Gastroesophageal sphincter (tissue), 4 donors: ENCODE measurements at regions not wholly inside any gene's neighbourhood (a gene's known extent, or its start where the extent isn't known, plus 50 kb on each side); places are given as distances from the start of the nearest gene placed in this dataset.

Source experiments
- ATAC-seq: fragments of 150-250 bp; one replicate; pipeline ENCODE4 v1.9.1; 2016; ENCODE audit warnings: mild to moderate bottlenecking, moderate library complexity
- H3K27ac ChIP-seq, 4 donors: fragments of 200-600 bp; sonication (generic) in 3 of 4; 1 replicate in 3 of 4; 2 replicates in 1 of 4; pipeline ENCODE4 v1.5.1; 2016 to 2019
- H3K27me3 ChIP-seq: fragments of 200-600 bp; sonication (generic); one replicate; pipeline ENCODE4 v1.5.1; 2019
- H3K36me3 ChIP-seq, 2 donors: fragments of 200-600 bp; sonication (generic); one replicate each; pipeline ENCODE4 v1.5.1; 2019; ENCODE audit warnings: control low read depth in 1 of 2
- H3K4me1 ChIP-seq, 3 donors: fragments of 200-600 bp; sonication (generic); 1 replicate in 2 of 3; 2 replicates in 1 of 3; pipeline ENCODE4 v1.5.1; 2016 to 2019; ENCODE audit warnings: control low read depth in 2 of 3
- H3K4me3 ChIP-seq, 2 donors: fragments of 200-600 bp; sonication (generic); one replicate each; pipeline ENCODE4 v1.5.1; 2019; ENCODE audit warnings: mild to moderate bottlenecking in 1 of 2, moderate library complexity in 1 of 2
- H3K9me3 ChIP-seq, 3 donors: fragments of 200-600 bp; sonication (generic); one replicate each; pipeline ENCODE4 v1.5.1; 2017 to 2019; ENCODE audit warnings: control low read depth in 2 of 3
- CTCF ChIP-seq, 4 experiments: fragments of 200-600 bp in 2 of 4; fragments of 450-650 bp in 2 of 4; sonication (generic) in 1 of 4; IDR thresholded peaks; one replicate each; pipeline ENCODE4 v1.5.1; 2017 to 2019; ENCODE audit warnings: antibody characterized with exemption in 4 of 4, mild to moderate bottlenecking in 2 of 4, moderate library complexity in 2 of 4
- EP300 ChIP-seq: sonication (generic); formaldehyde crosslinking; IDR thresholded peaks from one replicate; pipeline ENCODE4 v1.6.1; 2017; ENCODE audit warnings: antibody characterized with exemption, mild to moderate bottlenecking
- POLR2A ChIP-seq, 2 donors: fragments of 450-650 bp; IDR thresholded peaks; one replicate each; pipeline ENCODE4 v1.6.1; 2017; ENCODE audit warnings: antibody characterized with exemption in 2 of 2, mild to moderate bottlenecking in 2 of 2, moderate library complexity in 1 of 2
- POLR2AphosphoS5 ChIP-seq: sonication (generic); formaldehyde crosslinking; IDR thresholded peaks from one replicate; pipeline ENCODE4 v1.6.1; 2017; ENCODE audit warnings: antibody characterized with exemption
- WGBS, 2 donors: methylation state at CpG; one replicate each; pipeline ENCODE4 v1.1.5; 2018; ENCODE audit warnings: low coverage in 1 of 2; 5-methylcytosine and 5-hydroxymethylcytosine counted together

DNA sequence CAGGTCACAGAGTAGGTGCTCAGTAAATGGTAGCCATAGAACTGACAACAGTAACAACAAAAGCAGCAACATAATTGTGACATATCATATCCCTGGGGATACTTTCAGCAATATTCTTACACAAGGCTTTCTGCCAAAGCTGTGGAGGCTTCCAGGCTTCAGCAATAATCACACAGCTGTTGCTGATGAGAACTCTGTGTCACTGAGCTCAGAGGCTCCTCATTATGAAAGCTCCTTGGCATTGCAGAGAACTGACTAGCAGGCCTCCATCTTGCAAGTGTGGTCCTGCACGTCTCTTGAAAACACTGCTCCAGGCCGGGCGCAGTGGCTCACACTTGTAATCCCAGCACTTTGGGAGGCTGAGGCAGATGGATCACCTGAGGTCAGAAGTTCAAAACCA, 97.3 kb upstream of the BTG1 start:
- ATAC-seq: no peak
- no CpG with 5 or more reads among the region's 3 CpGs for WGBS, 2 donors
- H3K27ac ChIP-seq: peak overlapping the region in 2 of 4 donors; percentile 62 to 68

DNA sequence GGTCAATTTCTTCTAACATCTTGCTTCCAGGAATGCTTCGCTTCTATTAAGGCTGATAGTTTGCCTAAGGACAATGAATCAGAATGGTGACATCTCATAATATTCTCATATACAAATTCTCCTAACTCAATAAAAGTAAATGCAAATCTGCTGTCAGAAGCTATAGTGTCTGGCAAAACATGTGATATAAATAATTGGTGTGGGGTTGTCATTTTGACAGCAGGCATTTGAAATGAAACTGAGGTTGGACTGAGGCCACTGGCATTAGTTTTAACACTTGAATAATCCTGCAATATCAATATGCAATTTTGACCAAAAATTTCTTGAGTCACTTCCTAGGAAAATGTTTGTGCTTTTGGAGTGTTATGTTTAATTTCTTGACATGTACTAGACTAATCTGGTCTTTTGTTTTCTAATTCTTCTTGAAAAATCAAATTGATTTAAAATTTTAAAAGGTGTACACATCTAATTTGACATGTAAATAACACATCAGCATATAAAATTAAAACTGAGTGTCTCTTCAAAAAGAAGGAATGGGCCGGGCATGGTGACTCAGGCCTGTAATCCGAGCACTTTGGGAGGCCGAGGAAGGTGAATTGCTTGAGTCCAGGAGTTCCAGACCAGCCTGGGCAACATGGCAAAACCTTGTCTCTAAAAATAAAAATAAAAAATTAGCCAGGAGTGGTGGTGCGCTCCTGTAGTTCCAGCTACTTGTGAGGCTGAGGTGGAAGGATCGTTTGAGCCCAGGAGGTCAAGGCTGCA, 92.3 kb upstream of the BTG1 start:
- no peaks in the 10 kb centered on the region for H3K9me3 ChIP-seq
- TF ChIP-seq POLR2A (IDR thresholded peaks at IDR 0.05): no peak
- no peak for TF ChIP-seq CTCF (IDR thresholded peaks at IDR 0.05)
- TF ChIP-seq POLR2AphosphoS5: no peak
- no peak for TF ChIP-seq EP300
- no peaks in the 10 kb centered on the region for H3K36me3 ChIP-seq
- ATAC-seq: no peak
- H3K4me1 ChIP-seq: peaks cover 0 to 5% (median 0%) of the 10 kb centered on the region in 3 donors
- WGBS, 2 donors: 77 to 79% methylated on average over 4 to 6 of the region's 6 CpGs
- H3K27me3 ChIP-seq: no peaks in the 10 kb centered on the region
- H3K27ac ChIP-seq: no peak overlapping the region
- H3K4me3 ChIP-seq: no peak overlapping the region

More for the DNA sequence above, 97.3 kb upstream of the BTG1 start:
- H3K4me3 ChIP-seq: no peak overlapping the region
- TF ChIP-seq POLR2A (IDR thresholded peaks at IDR 0.05): no peak
- TF ChIP-seq EP300: no peak
- no peak for TF ChIP-seq POLR2AphosphoS5
- no peak for TF ChIP-seq CTCF (IDR thresholded peaks at IDR 0.05)
- peaks cover 0 to 25% (median 0%) of the 10 kb centered on the region in 3 donors for H3K4me1 ChIP-seq
- H3K9me3 ChIP-seq: no peaks in the 10 kb centered on the region
- no peaks in the 10 kb centered on the region for H3K27me3 ChIP-seq
- no peaks in the 10 kb centered on the region for H3K36me3 ChIP-seq

DNA sequence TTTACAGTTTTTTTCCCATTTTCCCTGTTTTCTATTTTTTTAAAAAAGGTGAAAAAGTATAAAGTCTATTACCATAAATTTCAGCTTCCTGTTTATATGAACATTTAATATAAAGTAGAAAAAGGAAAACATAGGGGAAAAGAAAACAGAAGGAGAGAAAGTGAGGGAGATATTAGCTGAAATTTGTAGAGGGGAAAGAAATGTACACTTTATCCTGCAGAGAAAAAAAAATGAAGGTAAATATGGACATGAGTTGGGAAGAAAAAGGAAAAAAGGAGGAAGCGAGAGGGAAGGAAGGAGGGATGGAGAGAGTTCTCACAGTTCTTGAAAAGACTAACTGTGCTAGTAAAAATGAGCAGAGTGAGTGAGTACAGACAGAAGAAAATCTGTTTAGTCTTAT, 91.6 kb upstream of the BTG1 start:
- H3K27me3 ChIP-seq: no peaks in the 10 kb centered on the region
- no peaks in the 10 kb centered on the region for H3K36me3 ChIP-seq
- no peak overlapping the region for H3K27ac ChIP-seq
- WGBS, 2 donors: 95 to 100% methylated on average over 1 of the region's 1 CpG
- H3K4me3 ChIP-seq: no peak overlapping the region
- ATAC-seq: no peak
- no peaks in the 10 kb centered on the region for H3K4me1 ChIP-seq
- TF ChIP-seq EP300 (no peak), CTCF (IDR thresholded peaks at IDR 0.05) (no peak), POLR2A (IDR thresholded peaks at IDR 0.05) (no peak), POLR2AphosphoS5 (no peak)
- no peaks in the 10 kb centered on the region for H3K9me3 ChIP-seq

- no peaks in the 10 kb centered on the region for H3K4me1 ChIP-seq
- no peak for TF ChIP-seq POLR2A (IDR thresholded peaks at IDR 0.05)
- no peak for TF ChIP-seq POLR2AphosphoS5
- no peak for TF ChIP-seq EP300
- no peak for TF ChIP-seq CTCF (IDR thresholded peaks at IDR 0.05)
- H3K27me3 ChIP-seq: no peaks in the 10 kb centered on the region
- no peaks in the 10 kb centered on the region for H3K9me3 ChIP-seq
- H3K36me3 ChIP-seq: no peaks in the 10 kb centered on the region
- ATAC-seq: no peak
- 94 to 95% methylated on average over 6 to 7 of the region's 7 CpGs for WGBS, 2 donors
- H3K4me3 ChIP-seq: no peak overlapping the region
- H3K27ac ChIP-seq: no peak overlapping the region
Observed at GRCh38 chr12:92235703-92236472, 90.2 kb upstream of the BTG1 start.

DNA sequence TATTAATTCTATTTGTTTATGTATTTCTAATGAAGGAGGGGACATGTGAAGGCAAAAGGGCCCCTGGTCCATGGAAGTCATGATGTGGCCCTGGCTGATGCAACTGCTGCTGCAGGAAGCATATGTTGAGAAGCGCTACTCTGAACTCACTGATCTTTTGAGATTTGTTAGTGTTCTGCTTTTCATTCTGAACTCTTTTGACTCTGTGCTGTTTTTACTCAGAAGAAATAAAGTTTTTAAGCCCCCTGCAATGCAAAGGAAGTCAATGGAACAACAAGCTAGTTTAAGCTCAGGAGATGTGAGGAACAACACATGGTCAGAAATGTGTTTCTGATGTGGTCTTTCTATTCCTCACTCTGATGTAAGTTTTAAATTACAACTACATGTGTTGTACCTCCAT, 88.9 kb upstream of the BTG1 start:
- Histone ChIP-seq H3K27ac (no peak overlapping the region), H3K36me3 (no peaks in the 10 kb centered on the region), H3K27me3 (no peaks in the 10 kb centered on the region), H3K9me3 (no peaks in the 10 kb centered on the region), H3K4me1 (no peaks in the 10 kb centered on the region), H3K4me3 (no peak overlapping the region)
- 88 to 100% methylated on average over 1 of the region's 1 CpG for WGBS, 2 donors
- no peak for ATAC-seq
- TF ChIP-seq CTCF (IDR thresholded peaks at IDR 0.05) (no peak), EP300 (no peak), POLR2A (IDR thresholded peaks at IDR 0.05) (no peak)
